Gastrocnemius medialis (tissue), 4 donors: ENCODE measurements at regions not wholly inside any gene's neighbourhood (a gene's known extent, or its start where the extent isn't known, plus 50 kb on each side); places are given as distances from the start of the nearest gene placed in this dataset.

ENCODE experiments used
- ATAC-seq, 2 donors: fragments of 150-250 bp; one replicate each; pipeline ENCODE4 v1.9.1; 2016
- DNase-seq, 2 donors: peaks; one replicate each; pipeline ENCODE4 v3.0.0-alpha.2; 2019
- H3K27ac ChIP-seq, 4 donors: fragments of 200-600 bp; sonication (generic); 1 replicate in 1 of 4; 2 replicates in 3 of 4; pipeline ENCODE4 v1.5.1; 2016 to 2018; ENCODE audit warnings: mild to moderate bottlenecking in 2 of 4, moderate library complexity in 1 of 4
- H3K27me3 ChIP-seq, 3 donors: fragments of 200-600 bp; sonication (generic) in 2 of 3; 1 replicate in 1 of 3; 2 replicates in 2 of 3; pipeline versions ENCODE4 v1.5.1 to v1.6.0; 2016 to 2019; ENCODE audit warnings: mild to moderate bottlenecking in 1 of 3, moderate library complexity in 1 of 3
- H3K36me3 ChIP-seq, 2 donors: fragments of 200-600 bp; sonication (generic) in 1 of 2; one replicate each; pipeline ENCODE4 v1.5.1; 2017 to 2018
- H3K4me1 ChIP-seq, 2 donors: fragments of 200-600 bp; sonication (generic) in 1 of 2; one replicate each; pipeline ENCODE4 v1.5.1; 2016 to 2017; ENCODE audit warnings: mild to moderate bottlenecking in 2 of 2
- H3K4me3 ChIP-seq, 4 donors: fragments of 200-600 bp; sonication (generic) in 3 of 4; 1 replicate in 1 of 4; 2 replicates in 3 of 4; pipeline ENCODE4 v1.5.1; 2016 to 2019; ENCODE audit warnings: mild to moderate bottlenecking in 2 of 4
- H3K9me3 ChIP-seq, 3 donors: fragments of 200-600 bp; sonication (generic) in 2 of 3; 1 replicate in 1 of 3; 2 replicates in 2 of 3; pipeline ENCODE4 v1.5.1; 2016 to 2019
- POLR2A ChIP-seq, 2 donors: fragments of 450-650 bp; IDR thresholded peaks; one replicate each; pipeline ENCODE4 v1.6.1; 2017; ENCODE audit warnings: antibody characterized with exemption in 2 of 2, mild to moderate bottlenecking in 2 of 2, moderate library complexity in 2 of 2
- in situ Hi-C, 4 donors: fragments of 200-750 bp; cut with MboI; loops; one replicate each; pipeline versions ENCODE4 v1.15.0 to v1.8.0; 2017; ENCODE audit warnings: low sequenced_read_pairs in 4 of 4
- intact Hi-C: fragments of 100-400 bp; cut with DNase I; formaldehyde crosslinking; loops from one replicate; pipeline ENCODE4 v1.15.1; 2023; ENCODE audit warnings: low total_unique reads
- TF ChIP-seq, protein P1 (sequence below), 5 experiments: fragments of 450-650 bp in 3 of 5; fragments of 200-600 bp in 2 of 5; sonication (generic) in 2 of 5; IDR thresholded peaks in 4 of 5; conservative IDR thresholded peaks in 1 of 5; 1 replicate in 4 of 5; 2 replicates in 1 of 5; pipeline ENCODE4 v1.5.1; 2016 to 2019; ENCODE audit warnings: antibody characterized with exemption in 5 of 5, mild to moderate bottlenecking in 3 of 5, moderate library complexity in 3 of 5

DNA sequence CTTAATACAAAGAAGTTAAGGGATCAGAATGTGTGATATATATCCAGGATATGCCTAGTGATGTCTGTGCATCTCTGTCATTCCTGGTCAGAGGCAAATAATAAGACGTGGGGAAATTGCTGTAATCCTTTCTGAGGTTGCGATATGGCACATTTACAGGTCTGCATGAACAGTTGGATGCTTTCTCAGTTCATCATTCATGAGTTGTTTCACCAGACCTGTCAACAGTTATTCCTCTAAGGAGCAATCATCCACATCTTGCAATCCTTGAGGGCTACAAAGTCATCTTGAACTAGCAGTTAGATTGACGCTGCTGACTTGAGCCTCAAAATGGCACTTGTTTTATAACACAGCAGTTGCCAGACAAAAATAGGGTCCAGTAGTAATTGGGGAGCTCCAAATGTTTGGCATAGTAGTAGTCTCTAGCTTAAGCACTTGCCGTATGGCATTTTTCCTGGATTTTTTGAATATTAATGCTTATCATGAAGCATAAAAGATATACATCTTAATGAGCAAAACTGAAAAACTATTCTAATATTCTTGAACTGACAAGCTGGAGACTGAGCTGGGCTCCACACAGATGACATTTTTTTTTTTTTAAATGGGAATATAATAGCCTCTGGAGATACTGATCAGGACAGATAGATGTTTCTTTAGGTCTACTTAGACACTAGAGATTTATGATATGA is 761.7 kb downstream of the VGLL3 start:
- Histone ChIP-seq H3K4me3 (no peak overlapping the region), H3K9me3 (no peaks in the 10 kb centered on the region), H3K4me1 (no peaks in the 10 kb centered on the region), H3K27me3 (no peaks in the 10 kb centered on the region), H3K27ac (no peak overlapping the region), H3K36me3 (no peaks in the 10 kb centered on the region)
- TF ChIP-seq POLR2A (IDR thresholded peaks at IDR 0.05), result no peak
- TF ChIP-seq, protein P1, sequence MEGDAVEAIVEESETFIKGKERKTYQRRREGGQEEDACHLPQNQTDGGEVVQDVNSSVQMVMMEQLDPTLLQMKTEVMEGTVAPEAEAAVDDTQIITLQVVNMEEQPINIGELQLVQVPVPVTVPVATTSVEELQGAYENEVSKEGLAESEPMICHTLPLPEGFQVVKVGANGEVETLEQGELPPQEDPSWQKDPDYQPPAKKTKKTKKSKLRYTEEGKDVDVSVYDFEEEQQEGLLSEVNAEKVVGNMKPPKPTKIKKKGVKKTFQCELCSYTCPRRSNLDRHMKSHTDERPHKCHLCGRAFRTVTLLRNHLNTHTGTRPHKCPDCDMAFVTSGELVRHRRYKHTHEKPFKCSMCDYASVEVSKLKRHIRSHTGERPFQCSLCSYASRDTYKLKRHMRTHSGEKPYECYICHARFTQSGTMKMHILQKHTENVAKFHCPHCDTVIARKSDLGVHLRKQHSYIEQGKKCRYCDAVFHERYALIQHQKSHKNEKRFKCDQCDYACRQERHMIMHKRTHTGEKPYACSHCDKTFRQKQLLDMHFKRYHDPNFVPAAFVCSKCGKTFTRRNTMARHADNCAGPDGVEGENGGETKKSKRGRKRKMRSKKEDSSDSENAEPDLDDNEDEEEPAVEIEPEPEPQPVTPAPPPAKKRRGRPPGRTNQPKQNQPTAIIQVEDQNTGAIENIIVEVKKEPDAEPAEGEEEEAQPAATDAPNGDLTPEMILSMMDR (IDR thresholded peaks at IDR 0.05 in 4 of 5, conservative IDR thresholded peaks at IDR 0.05 in 1 of 5), result no peak
- in situ Hi-C loops, result no loop called here
- DNase-seq (no peak), ATAC-seq (peak in 1 of 2 donors; percentile 23)
- intact Hi-C loops, result no loop called here

DNA sequence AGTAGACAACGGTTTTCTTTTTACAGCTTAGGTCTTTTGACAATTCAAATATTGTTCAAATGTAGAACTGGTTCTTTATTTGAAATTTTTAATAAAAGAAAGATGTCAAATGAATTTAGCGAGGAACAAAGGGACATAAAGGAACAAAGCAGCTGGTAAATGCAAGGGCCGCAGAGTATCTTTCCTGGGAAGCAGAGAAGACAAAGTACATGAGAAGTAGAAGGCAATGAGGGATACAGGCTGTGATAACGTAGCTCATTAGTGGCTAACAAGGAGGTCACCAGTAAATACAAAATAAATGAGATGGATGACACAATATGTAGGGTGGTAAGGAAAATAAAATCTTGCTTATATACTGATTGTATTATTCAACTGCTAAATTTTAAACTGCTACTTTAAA is 762.8 kb downstream of the VGLL3 start:
- TF ChIP-seq, protein P1 (IDR thresholded peaks at IDR 0.05 in 4 of 5, conservative IDR thresholded peaks at IDR 0.05 in 1 of 5), result no peak
- no peak for TF ChIP-seq POLR2A (IDR thresholded peaks at IDR 0.05)

DNA sequence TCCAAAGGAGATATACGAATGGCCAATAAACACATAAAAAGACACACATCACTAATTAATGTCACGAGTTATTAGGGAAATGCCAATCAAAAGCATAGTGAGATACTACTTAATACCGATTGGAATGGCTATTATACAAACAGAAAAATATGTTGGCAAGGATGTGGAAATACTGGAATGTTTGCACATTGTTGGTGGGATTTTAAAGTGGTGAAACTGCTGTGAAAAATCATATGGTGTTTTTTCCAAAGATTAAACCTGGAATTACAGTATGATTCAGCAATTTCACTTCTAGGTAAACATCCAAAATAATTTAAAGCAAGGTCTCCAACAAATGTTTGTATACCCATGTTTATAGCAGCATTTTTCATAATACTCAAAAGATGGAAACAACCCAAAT is 765.5 kb downstream of the VGLL3 start:
- Histone ChIP-seq H3K27ac (no peak overlapping the region), H3K4me3 (no peak overlapping the region), H3K9me3 (no peaks in the 10 kb centered on the region), H3K36me3 (no peaks in the 10 kb centered on the region), H3K4me1 (no peaks in the 10 kb centered on the region), H3K27me3 (no peaks in the 10 kb centered on the region)
- in situ Hi-C loops, result no loop called here
- no peak for TF ChIP-seq POLR2A (IDR thresholded peaks at IDR 0.05)
- TF ChIP-seq, protein P1 (IDR thresholded peaks at IDR 0.05 in 4 of 5, conservative IDR thresholded peaks at IDR 0.05 in 1 of 5), result no peak
- no peak for ATAC-seq
- intact Hi-C loops, result no loop called here
- DNase-seq, result no peak

More for the DNA sequence above, 762.8 kb downstream of the VGLL3 start:
- H3K4me3 ChIP-seq, result no peak overlapping the region
- H3K27ac ChIP-seq, result no peak overlapping the region
- no peaks in the 10 kb centered on the region for H3K4me1 ChIP-seq
- no peaks in the 10 kb centered on the region for H3K27me3 ChIP-seq
- no peaks in the 10 kb centered on the region for H3K9me3 ChIP-seq
- ATAC-seq (no peak), DNase-seq (no peak)
- in situ Hi-C loops (no loop called here), intact Hi-C loops (no loop called here)
- no peaks in the 10 kb centered on the region for H3K36me3 ChIP-seq

DNA sequence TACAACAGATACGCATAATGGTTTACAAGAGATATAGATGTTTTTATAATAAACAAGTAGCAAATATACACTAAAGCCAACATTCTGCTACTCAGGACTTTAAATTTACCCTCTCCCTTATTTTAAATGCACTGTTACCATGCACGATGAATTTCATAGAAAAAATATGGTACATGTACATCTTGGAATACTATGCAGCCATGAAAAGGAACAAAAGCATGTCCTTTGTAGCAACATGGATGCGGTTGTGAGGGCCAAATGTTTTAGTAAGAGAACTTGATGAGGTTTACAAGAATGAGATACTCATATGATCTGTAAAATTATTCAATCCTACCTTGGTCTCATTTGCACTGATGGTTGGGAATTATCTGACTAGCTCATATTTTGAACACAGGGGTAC is 769.3 kb downstream of the VGLL3 start:
- no peaks in the 10 kb centered on the region for H3K36me3 ChIP-seq
- intact Hi-C loops (no loop called here), in situ Hi-C loops (no loop called here)
- no peak overlapping the region for H3K27ac ChIP-seq
- no peak for DNase-seq
- TF ChIP-seq POLR2A (IDR thresholded peaks at IDR 0.05), result no peak
- TF ChIP-seq, protein P1 (IDR thresholded peaks at IDR 0.05 in 4 of 5, conservative IDR thresholded peaks at IDR 0.05 in 1 of 5), result no peak
- H3K4me1 ChIP-seq, result no peaks in the 10 kb centered on the region
- ATAC-seq, result no peak
- no peak overlapping the region for H3K4me3 ChIP-seq
- no peaks in the 10 kb centered on the region for H3K27me3 ChIP-seq
- H3K9me3 ChIP-seq, result no peaks in the 10 kb centered on the region

DNA sequence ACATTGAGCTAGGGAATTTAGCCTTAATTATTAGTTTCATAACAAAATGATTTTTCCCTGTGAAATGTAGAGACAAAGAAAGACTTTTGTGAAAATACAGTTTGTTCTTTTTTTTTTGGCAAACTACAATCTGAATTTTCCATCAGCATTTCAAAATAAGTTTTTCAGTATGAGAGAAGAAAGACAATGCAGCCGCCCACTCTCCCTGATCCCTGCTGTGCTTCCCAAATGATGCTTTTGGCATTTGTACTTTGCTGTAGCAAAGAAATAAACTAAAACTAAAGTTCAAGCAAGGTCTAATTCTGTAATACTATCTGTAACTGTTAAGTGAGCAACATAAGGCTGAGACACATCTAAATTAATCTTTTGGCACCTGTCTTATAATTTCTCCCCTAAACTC is 782.2 kb downstream of the VGLL3 start:
- H3K27me3 ChIP-seq, result no peaks in the 10 kb centered on the region
- no peaks in the 10 kb centered on the region for H3K9me3 ChIP-seq
- TF ChIP-seq POLR2A (IDR thresholded peaks at IDR 0.05), result no peak
- TF ChIP-seq, protein P1 (IDR thresholded peaks at IDR 0.05 in 4 of 5, conservative IDR thresholded peaks at IDR 0.05 in 1 of 5), result no peak
- H3K4me3 ChIP-seq, result no peak overlapping the region
- in situ Hi-C loops (no loop called here), intact Hi-C loops (no loop called here)
- H3K36me3 ChIP-seq, result no peaks in the 10 kb centered on the region
- DNase-seq, result no peak
- ATAC-seq, result no peak
- no peak overlapping the region for H3K27ac ChIP-seq
- H3K4me1 ChIP-seq, result no peaks in the 10 kb centered on the region
